Left forelimb (tissue), 1 donor: ENCODE measurements at regions not wholly inside any gene's neighbourhood (a gene's known extent, or its start where the extent isn't known, plus 50 kb on each side); places are given as distances from the start of the nearest gene placed in this dataset.

Experiments
- DNase-seq: peaks from one replicate; pipeline ENCODE4 v3.0.0-alpha.2; 2018; ENCODE audit warnings: low spot score

- DNase-seq = no peak
These were observed 265.5 kb downstream of the BCOR start for GRCh38 chrX:39832211-39832610.

- no peak for DNase-seq
These were observed 263.2 kb downstream of the BCOR start for GRCh38 chrX:39834600-39834999.

- DNase-seq = no peak
These were observed 262.5 kb downstream of the BCOR start for GRCh38 chrX:39835241-39835640.

- no peak for DNase-seq
These were observed 262.0 kb downstream of the BCOR start for GRCh38 chrX:39835776-39836175.

- no peak for DNase-seq
These were observed 260.8 kb downstream of the BCOR start for GRCh38 chrX:39836802-39837420.

- DNase-seq = no peak
These were observed 260.1 kb downstream of the BCOR start for GRCh38 chrX:39837688-39838087.

GRCh38 chrX:39839371-39839770 lies 258.4 kb downstream of the BCOR start:
- no peak for DNase-seq

- no peak for DNase-seq
These were observed 257.6 kb downstream of the BCOR start for GRCh38 chrX:39840133-39840532.

GRCh38 chrX:39840581-39841093 lies 257.1 kb downstream of the BCOR start:
- no peak for DNase-seq

GRCh38 chrX:39841604-39842003 lies 256.2 kb downstream of the BCOR start:
- no peak for DNase-seq

- DNase-seq = no peak
These were observed 255.3 kb downstream of the BCOR start for GRCh38 chrX:39842281-39842973.

- no peak for DNase-seq
These were observed 254.4 kb downstream of the BCOR start for GRCh38 chrX:39843318-39843717.

- no peak for DNase-seq
These were observed 252.5 kb downstream of the BCOR start for GRCh38 chrX:39845233-39845632.

GRCh38 chrX:39846460-39846859 lies 251.3 kb downstream of the BCOR start:
- no peak for DNase-seq

GRCh38 chrX:39848243-39848642 lies 249.5 kb downstream of the BCOR start:
- DNase-seq = no peak

- DNase-seq = no peak
These were observed 248.9 kb downstream of the BCOR start for GRCh38 chrX:39848900-39849299.

GRCh38 chrX:39850209-39850608 lies 247.5 kb downstream of the BCOR start:
- no peak for DNase-seq

- no peak for DNase-seq
These were observed 247.1 kb downstream of the BCOR start for GRCh38 chrX:39850630-39851152.

GRCh38 chrX:39851745-39852455 lies 245.9 kb downstream of the BCOR start:
- no peak for DNase-seq

GRCh38 chrX:39852491-39852890 lies 245.3 kb downstream of the BCOR start:
- DNase-seq = no peak

GRCh38 chrX:39853417-39854030 lies 244.2 kb downstream of the BCOR start:
- no peak for DNase-seq
